ENCODE measurements at regions not wholly inside any gene's neighbourhood (a gene's known extent, or its start where the extent isn't known, plus 50 kb on each side); places are given as distances from the start of the nearest gene placed in this dataset.
A peak's percentile ranks its signal among the peaks of the same experiment; 100 is the strongest.

DNA sequence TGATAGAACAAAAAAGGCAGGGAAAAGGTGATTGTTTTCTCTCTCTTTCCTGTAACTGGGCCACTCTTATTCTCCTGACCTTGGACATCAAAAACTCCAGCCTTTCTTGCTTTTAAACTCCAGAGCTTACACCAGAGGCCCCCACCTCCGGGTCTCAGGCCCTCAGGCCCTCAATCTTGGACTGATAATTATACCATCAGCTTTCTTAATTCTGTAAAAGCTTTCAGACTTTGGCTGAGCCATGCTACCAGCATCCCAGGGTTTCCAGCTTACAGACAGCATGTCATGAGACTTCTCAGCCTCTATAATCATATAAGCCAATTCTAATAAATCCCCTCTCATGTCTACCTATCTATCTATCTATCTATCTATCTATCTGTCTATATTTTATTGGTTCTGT is 137.7 kb downstream of the SNX18 start:
- Histone ChIP-seq H3K36me3 (no peaks in the 10 kb centered on the region), H3K27me3 (no peaks in the 10 kb centered on the region), H3K9me3 (no peaks in the 10 kb centered on the region), H3K27ac (no peak overlapping the region), H3K4me3 (no peak overlapping the region), H3K4me1 (peaks cover 3 to 20% (median 16%) of the 10 kb centered on the region in 4 donors)
- no peak for ATAC-seq (ENCODE audit: low FRiP score in 2 of 2)
- 88 to 100% methylated on average over 1 of the region's 1 CpG for WGBS, 2 donors
- TF ChIP-seq CTCF (IDR thresholded peaks at IDR 0.05), result no peak
- no peak for TF ChIP-seq POLR2AphosphoS5 (IDR thresholded peaks at IDR 0.05)
- TF ChIP-seq EP300 (IDR thresholded peaks at IDR 0.05), result no peak
- TF ChIP-seq POLR2A (IDR thresholded peaks at IDR 0.05), result no peak
- no peak for DNase-seq

DNA sequence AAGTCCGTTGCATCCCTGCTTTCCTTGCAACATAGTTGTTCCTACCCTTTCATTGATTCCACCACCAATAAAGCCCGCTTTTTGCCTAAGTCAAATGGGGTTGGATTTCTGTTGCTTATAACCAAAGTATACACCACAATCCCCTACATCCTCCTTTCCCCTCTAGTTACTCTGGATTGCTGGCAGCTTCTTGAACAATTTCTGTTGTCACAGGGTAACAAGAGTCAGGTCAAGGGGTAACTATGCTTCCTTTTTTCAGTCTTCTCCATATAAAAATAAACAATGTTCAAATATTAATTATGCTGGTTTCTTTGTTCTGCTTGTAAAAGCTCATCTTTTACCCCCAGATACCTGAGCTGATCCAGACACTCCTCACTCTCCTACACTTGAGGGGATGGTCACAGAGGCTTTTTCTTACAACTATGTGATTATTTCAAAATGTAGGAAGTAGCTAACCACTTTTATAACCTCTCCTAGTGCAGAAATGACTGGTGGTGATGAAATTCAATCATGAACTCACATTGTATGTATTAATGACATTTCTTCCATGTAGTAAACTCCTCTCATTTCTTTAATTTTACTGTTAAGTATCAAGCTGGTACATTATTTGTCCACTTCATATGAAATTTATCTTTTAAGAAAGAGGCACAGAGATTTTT is 136.5 kb downstream of the SNX18 start:
- DNase-seq (no peak), ATAC-seq (ENCODE audit: low FRiP score in 2 of 2) (peak in 1 of 2 donors; percentile 28)
- Histone ChIP-seq H3K4me1 (peaks cover under 1 to 18% (median 16%) of the 10 kb centered on the region in 4 donors), H3K9me3 (no peaks in the 10 kb centered on the region), H3K27me3 (no peaks in the 10 kb centered on the region), H3K36me3 (no peaks in the 10 kb centered on the region), H3K4me3 (no peak overlapping the region), H3K27ac (peak overlapping the region in 1 of 4 donors; percentile 6)
- 91 to 93% methylated on average over 2 of the region's 2 CpGs for WGBS, 2 donors
- TF ChIP-seq POLR2AphosphoS5 (IDR thresholded peaks at IDR 0.05) (no peak), EP300 (IDR thresholded peaks at IDR 0.05) (no peak), POLR2A (IDR thresholded peaks at IDR 0.05) (no peak), CTCF (IDR thresholded peaks at IDR 0.05) (no peak)

DNA sequence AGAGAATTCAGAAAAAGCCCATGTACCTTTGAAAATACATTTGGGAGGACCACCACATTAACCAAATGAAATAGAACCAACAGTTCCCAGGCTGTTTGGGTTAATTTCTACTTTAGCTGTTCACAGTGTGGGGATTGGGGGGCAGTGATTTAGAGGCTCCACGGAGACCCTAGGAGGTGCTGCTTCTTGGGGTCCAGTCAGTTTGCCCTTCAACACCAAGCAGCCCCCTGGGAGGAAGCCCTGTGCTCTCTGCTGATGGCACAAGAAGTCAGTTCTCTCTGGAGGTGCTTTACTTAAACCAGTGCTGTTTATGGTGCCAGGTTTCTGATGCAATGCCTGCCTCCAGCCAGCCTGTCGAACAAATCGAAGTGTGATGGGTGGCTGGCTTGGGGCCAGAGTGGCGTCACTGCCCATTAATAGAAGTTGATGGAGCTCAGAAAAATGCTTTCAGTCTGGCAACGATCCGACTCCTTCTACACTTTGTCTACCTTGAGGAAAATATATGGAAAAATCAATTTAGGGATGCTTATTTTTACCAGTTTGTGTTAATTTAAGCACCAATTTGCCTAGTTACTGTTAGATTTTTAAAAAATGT is 134.0 kb downstream of the SNX18 start:
- Histone ChIP-seq H3K4me1 (peaks cover 11 to 27% (median 25%) of the 10 kb centered on the region in 4 donors), H3K4me3 (no peak overlapping the region), H3K27me3 (no peaks in the 10 kb centered on the region), H3K27ac (no peak overlapping the region), H3K36me3 (no peaks in the 10 kb centered on the region), H3K9me3 (no peaks in the 10 kb centered on the region)
- ATAC-seq (ENCODE audit: low FRiP score in 2 of 2), result no peak
- TF ChIP-seq CTCF (IDR thresholded peaks at IDR 0.05) (no peak), POLR2AphosphoS5 (IDR thresholded peaks at IDR 0.05) (peak in 1 of 2 donors; percentile 50), EP300 (IDR thresholded peaks at IDR 0.05) (no peak)
- 50 to 61% methylated on average over 6 of the region's 6 CpGs for WGBS, 2 donors
- peak in 1 of 2 donors; percentile 87 for DNase-seq

DNA sequence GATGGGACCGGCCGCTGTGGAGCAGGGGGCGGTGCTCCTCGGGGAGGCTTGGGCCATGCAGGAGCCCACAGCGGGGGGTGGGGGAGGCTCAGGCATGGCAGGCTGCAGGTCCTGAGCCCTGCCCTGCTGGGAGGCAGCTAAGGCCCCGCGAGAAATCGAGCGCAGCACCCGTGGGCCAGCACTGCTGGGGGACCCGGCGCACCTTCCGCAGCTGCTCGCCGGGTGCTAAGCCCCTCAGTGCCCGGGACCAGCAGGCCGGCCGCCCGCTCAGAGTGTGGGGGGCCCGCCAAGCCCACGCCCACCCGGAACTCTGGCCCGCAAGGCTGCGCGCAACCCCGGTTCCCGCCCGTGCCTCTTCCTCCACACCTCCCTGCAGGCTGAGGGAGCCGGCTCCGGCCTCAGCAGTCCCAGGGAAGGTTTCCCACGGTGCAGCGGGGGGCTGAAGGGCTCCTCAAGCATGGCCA is 131.5 kb downstream of the SNX18 start:
- DNase-seq (peak in 1 of 2 donors; percentile 76), ATAC-seq (ENCODE audit: low FRiP score in 2 of 2) (no peak)
- no peak for TF ChIP-seq POLR2A (IDR thresholded peaks at IDR 0.05)
- no peak for TF ChIP-seq EP300 (IDR thresholded peaks at IDR 0.05)
- TF ChIP-seq POLR2AphosphoS5 (IDR thresholded peaks at IDR 0.05), result no peak
- no peak for TF ChIP-seq CTCF (IDR thresholded peaks at IDR 0.05)
- Histone ChIP-seq H3K4me1 (peaks cover 25 to 39% (median 30%) of the 10 kb centered on the region in 4 donors), H3K9me3 (no peaks in the 10 kb centered on the region), H3K27ac (no peak overlapping the region), H3K36me3 (no peaks in the 10 kb centered on the region), H3K4me3 (no peak overlapping the region), H3K27me3 (no peaks in the 10 kb centered on the region)
- WGBS, 2 donors, result 60 to 90% methylated on average over 1 to 25 of the region's 32 CpGs
